GM23338 (cell line): ENCODE measurements at regions not wholly inside any gene's neighbourhood (a gene's known extent, or its start where the extent isn't known, plus 50 kb on each side); places are given as distances from the start of the nearest gene placed in this dataset.

Experiments used
- ATAC-seq: fragments of 200-7000 bp; cut with Tn5 transposase; 3 replicates; pipeline ENCODE4 v1.9.1; 2020
- DNase-seq: peaks from one replicate; pipeline ENCODE4 v3.0.0-alpha.2; 2015; ENCODE audit warnings: low spot score
- H2AFZ ChIP-seq: fragments of 200-600 bp; sonication (generic); 2 replicates; pipeline ENCODE4 v1.8.0; 2016; ENCODE audit warnings: antibody characterized with exemption, mild to moderate bottlenecking, moderate library complexity
- H3F3A ChIP-seq: fragments of 200-600 bp; sonication (generic); replicated peaks from 2 replicates; pipeline ENCODE4 v1.8.0; 2017; ENCODE audit warnings: antibody characterized with exemption, mixed run types, low read depth
- H3K27ac ChIP-seq: fragments of 200-600 bp; sonication (generic); 2 replicates; pipeline ENCODE4 v1.6.1; 2016; ENCODE audit warnings: low read depth
- H3K27me3 ChIP-seq: fragments of 200-600 bp; sonication (generic); 2 replicates; pipeline ENCODE4 v1.8.0; 2016; ENCODE audit warnings: mild to moderate bottlenecking, mixed run types, moderate library complexity; ENCODE audit not compliant: insufficient read depth
- H3K36me3 ChIP-seq: fragments of 200-600 bp; sonication (generic); 2 replicates; pipeline ENCODE4 v1.8.0; 2016; ENCODE audit warnings: mild to moderate bottlenecking; ENCODE audit not compliant: insufficient read depth
- H3K4me1 ChIP-seq: fragments of 200-600 bp; sonication (generic); 2 replicates; pipeline ENCODE4 v1.8.0; 2016; ENCODE audit warnings: mild to moderate bottlenecking, moderate library complexity; ENCODE audit not compliant: insufficient read depth
- H3K4me2 ChIP-seq: fragments of 200-600 bp; sonication (generic); 2 replicates; pipeline ENCODE4 v1.7.1; 2017; ENCODE audit warnings: mixed run types
- H3K4me3 ChIP-seq: fragments of 200-600 bp; sonication (generic); 2 replicates; pipeline ENCODE4 v1.6.1; 2016; ENCODE audit warnings: mixed run types
- H3K79me2 ChIP-seq: fragments of 200-600 bp; sonication (generic); replicated peaks from 2 replicates; pipeline ENCODE4 v1.8.0; 2017; ENCODE audit warnings: mild to moderate bottlenecking; ENCODE audit not compliant: insufficient read depth
- H3K9me2 ChIP-seq: fragments of 200-600 bp; sonication (generic); 2 replicates; pipeline ENCODE4 v1.8.0; 2017; ENCODE audit not compliant: insufficient read depth
- H4K20me1 ChIP-seq: fragments of 200-600 bp; sonication (generic); replicated peaks from 2 replicates; pipeline ENCODE4 v1.8.0; 2017; ENCODE audit warnings: mild to moderate bottlenecking; ENCODE audit not compliant: insufficient read depth
- H3K27ac Mint-ChIP-seq: 2 replicates; pipeline ENCODE4 v1.8.0; 2020; ENCODE audit warnings: inconsistent platforms, mild to moderate bottlenecking, moderate library complexity, mixed read lengths
- H3K27me3 Mint-ChIP-seq: 3 replicates; pipeline ENCODE4 v1.8.0; 2022; ENCODE audit warnings: low read depth, mild to moderate bottlenecking, moderate library complexity, mixed read lengths, inconsistent platforms; ENCODE audit not compliant: insufficient read depth, poor library complexity
- H3K36me3 Mint-ChIP-seq: 3 replicates; pipeline ENCODE4 v1.8.0; 2021; ENCODE audit warnings: low read depth, mild to moderate bottlenecking, inconsistent platforms, moderate library complexity, mixed read lengths
- H3K4me1 Mint-ChIP-seq: 3 replicates; pipeline ENCODE4 v1.8.0; 2020; ENCODE audit warnings: mild to moderate bottlenecking, inconsistent platforms, mixed read lengths
- H3K4me3 Mint-ChIP-seq: 3 replicates; pipeline ENCODE4 v1.8.0; 2021; ENCODE audit warnings: moderate library complexity, mild to moderate bottlenecking, inconsistent platforms, mixed read lengths
- H3K9me3 Mint-ChIP-seq: 3 replicates; pipeline ENCODE4 v1.8.0; 2020; ENCODE audit warnings: moderate library complexity, mild to moderate bottlenecking, inconsistent platforms, mixed read lengths
- CREB1 ChIP-seq: fragments of 250-450 bp; sonication (Bioruptor Pico); IDR thresholded peaks from 2 replicates; pipeline ENCODE4 v1.5.0; 2020; ENCODE audit warnings: low read depth, mild to moderate bottlenecking, moderate library complexity
- CTCF ChIP-seq, 2 experiments: fragments of 200-600 bp in 1 of 2; sonication (generic) in 1 of 2; conservative IDR thresholded peaks; 2 replicates each; pipeline versions ENCODE4 v1.5.1 to v1.6.1; 2016 to 2017; ENCODE audit warnings: antibody characterized with exemption in 2 of 2, low read depth in 2 of 2, mild to moderate bottlenecking in 2 of 2, moderate library complexity in 1 of 2
- ETS1 ChIP-seq: IDR thresholded peaks from 2 replicates; pipeline ENCODE4 v1.6.1; 2016; ENCODE audit warnings: antibody characterized with exemption
- EZH2 ChIP-seq: fragments of 200-600 bp; sonication (generic); IDR thresholded peaks from one replicate; pipeline ENCODE4 v1.8.0; 2017; ENCODE audit warnings: antibody characterized with exemption, mild to moderate bottlenecking, low read depth; ENCODE audit not compliant: unreplicated experiment
- EZH2phosphoT487 ChIP-seq: fragments of 200-600 bp; sonication (generic); IDR thresholded peaks from one replicate; pipeline ENCODE4 v1.8.1; 2018; ENCODE audit warnings: antibody characterized with exemption; ENCODE audit not compliant: unreplicated experiment
- JUNB ChIP-seq: IDR thresholded peaks from one replicate; pipeline ENCODE4 v1.6.1; 2016; ENCODE audit warnings: antibody characterized with exemption; ENCODE audit not compliant: unreplicated experiment
- NANOG ChIP-seq: IDR thresholded peaks from 2 replicates; pipeline ENCODE4 v1.6.1; 2016; ENCODE audit warnings: antibody characterized with exemption, borderline replicate concordance
- POLR2AphosphoS5 ChIP-seq: IDR thresholded peaks from 2 replicates; pipeline ENCODE4 v1.6.1; 2016; ENCODE audit warnings: antibody characterized with exemption, low read depth
- REST ChIP-seq: IDR thresholded peaks from one replicate; pipeline ENCODE4 v1.6.1; 2018; ENCODE audit warnings: antibody characterized with exemption; ENCODE audit not compliant: unreplicated experiment
- STAT1 ChIP-seq: IDR thresholded peaks from one replicate; pipeline ENCODE4 v1.6.1; 2016; ENCODE audit warnings: antibody characterized with exemption; ENCODE audit not compliant: unreplicated experiment
- ZNF114 ChIP-seq: fragments of 250-450 bp; sonication (Bioruptor Pico); IDR thresholded peaks from 2 replicates; pipeline ENCODE4 v1.5.0; 2020; ENCODE audit warnings: mild to moderate bottlenecking, moderate library complexity
- ZNF331 ChIP-seq: fragments of 250-450 bp; sonication (Bioruptor Pico); IDR thresholded peaks from 2 replicates; pipeline ENCODE4 v1.5.0; 2020; ENCODE audit warnings: low read depth, mild to moderate bottlenecking, moderate library complexity
- ZNF462 ChIP-seq: fragments of 250-450 bp; sonication (Bioruptor Pico); IDR thresholded peaks from 2 replicates; pipeline ENCODE4 v1.5.0; 2020; ENCODE audit warnings: mild to moderate bottlenecking, moderate library complexity

GRCh38 chr20:60676011-60676410, 576.0 kb upstream of the CDH4 start:
- Histone ChIP-seq H3K9me2 (no peaks in the 10 kb centered on the region), H3F3A (no peaks in the 10 kb centered on the region), H3K4me3 (no peak overlapping the region), H3K4me1 (no peaks in the 10 kb centered on the region), H3K27me3 (no peaks in the 10 kb centered on the region), H2AFZ (no peak overlapping the region), H4K20me1 (no peaks in the 10 kb centered on the region), H3K27ac (no peak overlapping the region), H3K79me2 (no peaks in the 10 kb centered on the region), H3K36me3 (no peaks in the 10 kb centered on the region), H3K4me2 (no peak overlapping the region)
- TF ChIP-seq ZNF331 (CRISPR knock-in tag) = no peak
- no peak for TF ChIP-seq CTCF (conservative IDR thresholded peaks at IDR 0.05; ENCODE audit: low read depth in 2 of 2)
- no peak for TF ChIP-seq NANOG
- TF ChIP-seq REST = no peak
- no peak for TF ChIP-seq CREB1
- no peak for TF ChIP-seq ZNF462
- no peak for TF ChIP-seq ZNF114 (CRISPR knock-in tag)
- no peak for TF ChIP-seq POLR2AphosphoS5
- TF ChIP-seq EZH2 = no peak
- no peak for TF ChIP-seq EZH2phosphoT487
- TF ChIP-seq JUNB = no peak
- TF ChIP-seq ETS1 = no peak
- no peak for TF ChIP-seq STAT1
- Mint-ChIP-seq H3K4me1 (no peaks in the 10 kb centered on the region; the same call in 1 of the 3 replicates), H3K27ac (no peak overlapping the region), H3K4me3 (no peak overlapping the region), H3K36me3 (no peaks in the 10 kb centered on the region), H3K9me3 (no peaks in the 10 kb centered on the region), H3K27me3 (peaks cover 3% of the 10 kb centered on the region)
- DNase-seq = no peak
- no peak for ATAC-seq
